NCI-H1105 (cell line): ENCODE measurements at regions not wholly inside any gene's neighbourhood (a gene's known extent, or its start where the extent isn't known, plus 50 kb on each side); places are given as distances from the start of the nearest gene placed in this dataset.
A peak's percentile ranks its signal among the peaks of the same experiment; 100 is the strongest.

Experiments
- DNase-seq: peaks from one replicate; lab custom pipeline; 2025; lab: John Stamatoyannopoulos, UW

DNA sequence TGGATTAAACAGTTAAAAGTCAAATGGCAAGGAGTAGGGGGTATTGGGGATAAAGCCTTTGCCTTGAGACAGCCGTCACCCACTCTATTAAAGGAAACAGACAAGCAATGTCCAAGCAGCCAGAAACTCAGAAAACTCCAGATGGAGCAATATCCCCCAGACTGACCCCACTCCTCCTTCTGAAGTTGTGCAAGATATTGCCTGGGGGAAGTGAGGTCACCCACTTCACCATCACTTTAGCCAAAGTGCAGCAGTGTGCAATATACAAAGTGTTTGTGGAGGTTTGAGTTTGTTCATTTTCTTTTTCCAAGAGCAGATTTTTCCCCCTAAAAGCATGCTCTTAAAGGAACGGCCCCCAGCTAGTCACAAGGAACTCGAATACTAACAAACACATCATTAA, 125.1 kb downstream of the ETS2 start:
- DNase-seq = no peak

DNA sequence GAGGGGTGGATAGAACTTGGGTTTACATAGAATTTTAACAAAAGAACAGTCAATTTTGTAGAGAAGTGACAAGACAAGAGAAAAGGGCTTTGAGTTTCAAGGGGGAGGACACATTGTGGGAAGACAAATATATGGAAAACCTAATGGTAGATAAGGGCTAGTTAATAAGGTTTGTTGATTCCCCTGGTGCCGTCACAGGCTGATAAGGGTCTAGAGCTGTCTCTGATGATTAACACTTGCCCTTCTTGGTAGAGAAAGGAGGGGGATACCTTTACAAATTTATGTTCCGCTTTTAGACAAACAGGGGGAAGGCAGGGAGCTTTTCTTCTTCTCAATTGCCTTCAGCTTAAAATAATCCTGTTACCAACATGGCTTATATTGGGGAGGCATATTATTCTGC, 124.3 kb downstream of the ETS2 start:
- DNase-seq = no peak

DNA sequence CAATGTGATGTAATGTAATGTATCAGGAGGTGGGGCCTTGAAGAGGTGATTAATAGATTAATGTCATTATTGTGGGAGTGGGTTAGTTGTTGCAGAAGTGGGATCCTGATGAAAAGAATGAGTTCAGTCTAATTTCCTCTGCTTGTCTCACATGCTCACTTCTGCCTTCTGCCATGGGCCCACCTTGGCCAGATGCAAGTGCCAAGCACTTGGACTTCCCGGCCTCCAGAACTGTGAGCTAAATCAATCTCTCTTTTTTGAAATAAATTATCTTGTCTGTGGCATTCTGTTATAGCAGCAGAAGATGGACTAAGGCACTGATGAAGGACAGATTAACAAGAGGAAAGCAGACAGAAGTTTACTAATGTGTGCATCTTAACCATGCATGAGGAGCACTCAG, 123.9 kb downstream of the ETS2 start:
- no peak for DNase-seq

DNA sequence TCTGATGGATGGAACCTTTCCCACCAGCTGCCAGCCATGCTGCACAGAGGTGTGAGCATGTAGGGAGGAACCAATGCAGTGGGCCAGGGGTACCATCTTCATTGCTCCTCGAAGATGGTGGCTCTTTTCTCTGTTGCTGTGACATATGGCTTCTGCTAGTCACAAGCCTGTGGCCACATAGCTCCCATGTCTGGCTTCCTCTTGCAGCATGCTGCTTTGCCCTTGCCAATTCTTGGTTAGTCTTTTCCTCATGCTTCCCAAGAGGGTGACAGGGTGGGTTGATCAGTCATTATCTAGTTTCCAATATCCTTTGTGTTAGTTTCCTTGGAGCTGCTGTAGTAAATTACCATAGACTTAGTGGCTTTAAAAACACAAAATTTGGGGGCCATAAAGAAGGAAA, 123.4 kb downstream of the ETS2 start:
- DNase-seq = no peak

DNA sequence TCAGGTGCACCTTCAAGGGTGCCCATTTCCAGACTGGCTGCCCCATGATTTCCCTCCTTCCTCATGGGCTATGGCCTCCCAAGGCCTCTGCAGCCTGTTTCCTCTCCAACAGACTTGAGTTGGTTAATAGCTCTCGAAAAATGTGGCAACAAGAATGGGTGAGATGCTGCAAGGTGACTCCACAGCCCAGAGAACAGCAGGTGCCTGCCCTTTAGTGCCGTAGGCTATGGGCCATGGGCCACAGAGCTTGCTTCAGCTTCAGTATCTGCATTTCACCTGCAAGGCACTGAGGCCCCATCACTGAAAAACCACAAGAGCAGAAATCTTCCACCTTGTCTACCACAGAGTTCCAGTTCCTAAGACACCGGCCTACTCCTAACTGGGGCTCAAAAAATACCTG, 122.0 kb downstream of the ETS2 start:
- DNase-seq = no peak

DNA sequence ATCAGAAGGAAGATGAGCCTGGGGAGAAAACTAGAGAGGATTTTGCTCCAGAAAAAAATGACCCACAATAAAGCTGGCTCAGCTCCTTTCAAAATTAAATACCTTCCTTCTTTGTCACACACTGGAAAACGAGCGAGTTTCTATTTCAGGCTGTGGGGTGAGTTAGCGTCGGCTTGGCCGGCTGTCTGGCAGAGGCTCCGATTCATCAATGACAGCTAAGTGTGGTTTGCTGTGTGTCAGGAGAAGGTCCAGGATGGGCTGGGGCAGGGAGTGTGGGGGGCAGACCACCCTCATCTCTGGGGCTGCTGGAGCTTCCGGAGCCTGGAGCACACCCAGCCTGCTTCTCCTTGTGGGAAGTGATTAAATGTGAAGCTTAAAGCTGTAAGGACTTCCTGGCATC, 120.2 kb downstream of the ETS2 start:
- DNase-seq = no peak

DNA sequence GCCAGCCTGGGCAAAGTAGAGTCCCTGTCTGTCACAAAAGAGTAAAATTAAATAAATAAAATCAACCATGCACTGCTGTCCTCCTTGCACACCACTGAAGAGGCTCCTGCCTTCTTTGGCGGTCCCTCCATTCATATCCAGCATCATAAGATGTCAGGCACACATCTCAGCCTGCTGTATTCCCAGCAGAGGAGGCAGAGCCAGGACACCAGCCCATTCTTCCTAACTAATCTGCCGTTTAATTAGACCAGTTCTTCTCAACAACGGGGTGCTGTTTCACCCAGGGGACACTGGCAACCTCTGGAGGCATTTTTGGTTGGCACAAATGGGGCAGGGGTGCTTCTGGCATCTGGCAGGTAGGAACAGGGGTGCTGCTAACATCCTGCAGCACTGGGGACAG, 119.7 kb downstream of the ETS2 start:
- no peak for DNase-seq

DNA sequence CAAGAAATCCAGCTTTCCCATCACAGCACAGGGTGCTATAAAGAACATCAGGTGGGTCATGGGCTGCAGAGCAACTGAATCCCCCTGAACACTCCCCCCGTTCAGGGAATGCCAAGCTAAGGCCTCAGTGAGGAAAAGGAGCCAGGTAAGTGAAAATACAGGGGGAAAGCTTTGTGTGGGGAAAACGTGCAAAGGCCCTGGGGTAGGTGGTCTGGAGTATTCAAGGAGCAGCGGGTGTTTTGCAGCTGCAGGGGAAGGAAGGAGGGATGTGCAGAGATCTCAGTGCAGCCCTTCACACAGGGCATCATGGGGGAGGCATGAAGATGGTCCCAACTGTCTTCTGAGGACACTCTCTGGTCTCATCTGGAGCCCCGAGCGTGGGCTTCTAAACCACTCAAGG, 119.2 kb downstream of the ETS2 start:
- no peak for DNase-seq

DNA sequence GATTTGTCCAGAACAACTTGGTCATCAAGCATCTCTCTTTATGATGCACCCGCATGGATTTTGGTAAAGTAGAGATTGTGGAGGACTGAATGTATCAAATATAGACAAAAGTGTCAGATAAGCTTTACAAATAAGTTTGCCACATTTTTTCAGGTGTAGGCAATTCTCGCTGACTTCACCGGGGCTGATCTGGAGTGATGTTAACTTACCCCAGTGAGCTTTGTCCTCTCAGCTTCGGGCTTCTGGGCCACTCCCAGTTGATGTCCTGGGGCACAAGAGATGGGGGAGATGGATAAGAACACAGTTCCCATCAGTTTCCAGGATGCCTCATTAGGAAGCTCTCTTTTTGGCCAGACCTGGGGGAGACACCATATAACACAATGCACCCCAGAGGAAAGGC, 117.7 kb downstream of the ETS2 start:
- no peak for DNase-seq

DNA sequence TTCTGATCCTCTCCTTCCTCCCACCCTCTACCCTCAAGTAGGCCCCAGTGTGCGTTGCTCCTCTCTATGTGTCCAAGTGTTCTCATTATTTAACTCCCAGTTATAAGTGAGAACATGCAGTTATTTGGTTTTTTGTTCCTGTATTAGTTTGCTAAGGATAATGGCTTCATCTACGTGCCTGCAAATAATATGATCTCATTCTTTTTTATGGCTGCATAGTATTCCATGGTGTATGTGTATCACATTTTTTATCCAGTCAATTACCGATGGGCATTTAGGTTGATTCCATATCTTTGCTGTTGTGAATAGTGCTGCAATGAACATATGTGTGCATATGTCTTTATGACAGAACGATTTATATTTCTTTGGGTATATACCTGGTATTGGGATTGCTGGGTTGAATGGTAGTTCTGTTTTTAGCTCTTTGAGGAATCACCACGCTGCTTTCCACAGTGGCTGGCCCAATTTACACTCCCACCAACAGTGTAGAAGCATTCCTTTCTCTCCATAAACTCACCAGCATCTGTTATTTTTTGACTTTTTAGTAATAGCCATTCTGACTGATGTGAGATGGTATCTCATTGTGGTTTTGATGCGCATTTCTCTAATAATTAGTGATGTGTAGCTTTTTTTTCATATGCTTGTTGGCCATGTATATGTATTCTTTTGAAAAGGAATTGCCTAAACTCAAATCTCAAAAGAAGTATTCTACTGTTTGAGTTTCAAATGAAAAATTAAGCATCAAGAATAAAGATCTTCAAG, 116.9 kb downstream of the ETS2 start:
- DNase-seq = no peak

DNA sequence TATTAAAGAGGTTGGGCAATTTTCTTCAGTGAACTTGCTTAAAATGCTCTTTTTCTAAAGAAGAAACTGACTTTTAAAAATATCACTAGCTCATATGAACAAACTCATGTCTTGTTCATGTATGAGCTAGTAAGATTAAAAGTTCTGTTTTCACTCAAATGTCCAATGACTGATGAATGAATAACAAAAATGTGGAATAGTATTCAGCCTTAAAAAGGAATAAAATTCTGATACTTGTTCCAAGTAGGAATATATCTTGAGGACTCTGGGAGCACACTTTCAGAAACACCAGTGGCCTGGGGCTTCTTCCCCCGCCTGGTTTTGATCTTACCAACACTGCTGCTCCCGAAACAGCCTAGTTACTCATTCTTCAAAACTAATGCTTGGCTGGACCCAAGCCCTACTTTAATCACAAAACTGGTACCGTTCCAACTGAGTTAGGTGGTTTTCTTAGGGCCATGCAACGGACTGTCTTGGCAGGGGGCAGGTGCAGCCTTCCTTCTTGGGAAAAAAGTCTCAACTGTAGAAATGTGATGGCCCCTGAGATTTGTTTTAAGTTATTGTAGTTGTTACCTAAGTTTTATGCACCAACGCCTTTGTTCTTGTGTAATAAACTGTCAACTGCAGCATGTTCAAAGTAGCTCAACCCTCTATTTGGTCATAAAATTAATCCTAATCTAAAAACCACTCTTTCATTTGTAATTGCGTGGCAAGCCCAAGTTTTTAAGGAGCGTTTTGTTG, 116.0 kb downstream of the ETS2 start:
- DNase-seq = no peak

DNA sequence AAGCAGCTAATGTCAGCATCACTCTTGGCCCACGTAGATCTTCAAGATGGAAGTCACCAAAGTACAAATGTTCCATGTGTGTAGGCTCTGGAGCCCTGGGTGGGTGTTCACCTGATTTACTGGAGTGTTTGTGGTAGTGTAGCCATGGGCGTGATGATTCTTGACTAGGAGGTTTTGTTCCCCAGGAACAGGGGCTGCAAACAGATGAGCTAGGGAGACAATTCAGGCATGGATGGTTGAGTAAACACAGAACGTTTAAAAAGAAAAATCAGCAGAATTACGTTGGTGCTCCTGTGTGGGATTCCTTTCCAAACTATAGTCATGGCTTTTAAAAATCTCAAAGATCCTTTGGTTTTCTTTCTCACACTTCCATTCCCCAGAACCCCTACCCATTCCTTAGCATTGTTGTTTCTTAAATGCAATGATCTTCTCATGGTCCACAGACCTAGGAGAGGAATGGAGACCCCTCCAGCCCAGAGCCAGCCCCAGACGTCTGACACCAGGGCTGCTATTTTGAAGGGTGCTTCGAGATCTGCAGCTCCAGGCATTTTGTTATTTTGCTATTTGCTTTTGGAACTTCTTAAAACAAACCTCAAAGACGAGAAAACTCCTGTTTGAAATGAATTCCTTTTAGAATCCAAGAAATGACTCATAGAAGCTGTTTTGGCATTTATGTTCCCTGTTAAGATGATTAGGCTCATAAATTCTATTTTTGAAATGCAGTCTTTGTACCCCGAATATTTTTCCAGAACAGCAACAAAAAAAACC, 115.1 kb downstream of the ETS2 start:
- no peak for DNase-seq

DNA sequence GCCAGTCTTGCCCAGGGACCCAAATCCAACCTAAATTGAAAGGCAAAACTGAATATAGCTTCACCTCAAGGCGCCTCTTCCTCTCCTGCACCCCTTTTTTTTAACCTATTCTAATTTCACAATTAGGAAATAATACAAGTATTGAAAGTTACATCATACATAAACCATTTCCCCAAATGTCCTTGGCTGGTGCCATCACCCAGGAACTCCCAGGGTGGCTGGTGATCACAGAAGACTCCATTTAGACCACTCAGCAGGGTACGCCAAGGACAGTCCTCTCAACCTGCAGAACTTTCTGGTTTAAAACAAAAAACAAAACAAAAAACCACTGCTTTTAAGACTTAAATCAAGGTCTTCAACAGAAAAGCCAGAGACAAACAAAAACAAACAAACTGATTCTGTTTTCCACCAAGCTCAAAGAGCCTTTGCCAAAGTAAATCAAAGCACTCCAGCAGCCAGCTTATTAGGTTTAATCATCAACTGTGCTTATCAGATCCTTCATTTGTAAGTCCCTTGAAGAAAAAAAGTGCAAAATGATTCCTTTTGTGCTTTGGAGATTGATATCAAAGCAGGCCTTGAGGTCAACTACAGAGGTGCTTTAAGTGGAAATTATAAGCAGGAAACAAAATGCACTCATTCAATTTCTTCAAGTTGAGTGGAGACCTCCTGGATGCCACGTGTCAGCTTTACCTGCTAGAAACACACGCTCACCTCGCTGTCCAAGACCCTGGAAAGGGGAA, 113.0 kb downstream of the ETS2 start:
- no peak for DNase-seq

DNA sequence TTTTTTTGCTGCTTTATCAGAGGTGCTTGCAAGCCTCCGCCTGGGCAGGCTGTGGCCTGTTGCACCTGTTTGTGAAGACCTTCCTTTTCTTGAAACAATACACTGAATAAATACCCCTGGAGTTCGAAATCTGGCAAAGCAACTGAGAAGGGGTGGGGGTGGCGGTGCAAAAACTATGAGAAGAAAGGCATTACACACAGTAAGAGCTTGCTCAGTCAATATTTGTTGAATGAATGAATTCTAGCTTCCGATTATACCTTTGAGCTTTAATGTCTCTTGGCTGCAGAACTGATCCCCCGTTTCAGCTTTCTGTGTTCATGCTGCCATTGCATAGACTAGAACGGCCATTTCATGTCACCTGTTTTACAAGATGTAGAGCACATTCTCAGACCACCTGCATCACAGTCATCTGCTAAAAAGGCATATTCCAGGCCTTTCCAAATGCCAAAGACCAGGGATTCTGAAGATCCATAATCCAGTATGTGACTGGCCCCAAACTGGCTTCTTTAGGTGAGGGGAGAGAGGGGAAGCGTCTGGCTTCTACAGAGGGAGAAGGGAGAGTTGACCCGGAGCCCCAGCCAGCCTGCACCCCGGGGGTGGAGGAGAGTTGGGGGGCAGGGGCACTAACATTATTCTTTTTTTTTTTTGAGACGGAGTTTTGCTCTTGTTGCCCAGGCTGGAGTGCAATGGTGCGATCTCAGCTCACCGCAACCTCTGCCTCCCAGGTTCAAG, 111.5 kb downstream of the ETS2 start:
- DNase-seq = peak; percentile 79

DNA sequence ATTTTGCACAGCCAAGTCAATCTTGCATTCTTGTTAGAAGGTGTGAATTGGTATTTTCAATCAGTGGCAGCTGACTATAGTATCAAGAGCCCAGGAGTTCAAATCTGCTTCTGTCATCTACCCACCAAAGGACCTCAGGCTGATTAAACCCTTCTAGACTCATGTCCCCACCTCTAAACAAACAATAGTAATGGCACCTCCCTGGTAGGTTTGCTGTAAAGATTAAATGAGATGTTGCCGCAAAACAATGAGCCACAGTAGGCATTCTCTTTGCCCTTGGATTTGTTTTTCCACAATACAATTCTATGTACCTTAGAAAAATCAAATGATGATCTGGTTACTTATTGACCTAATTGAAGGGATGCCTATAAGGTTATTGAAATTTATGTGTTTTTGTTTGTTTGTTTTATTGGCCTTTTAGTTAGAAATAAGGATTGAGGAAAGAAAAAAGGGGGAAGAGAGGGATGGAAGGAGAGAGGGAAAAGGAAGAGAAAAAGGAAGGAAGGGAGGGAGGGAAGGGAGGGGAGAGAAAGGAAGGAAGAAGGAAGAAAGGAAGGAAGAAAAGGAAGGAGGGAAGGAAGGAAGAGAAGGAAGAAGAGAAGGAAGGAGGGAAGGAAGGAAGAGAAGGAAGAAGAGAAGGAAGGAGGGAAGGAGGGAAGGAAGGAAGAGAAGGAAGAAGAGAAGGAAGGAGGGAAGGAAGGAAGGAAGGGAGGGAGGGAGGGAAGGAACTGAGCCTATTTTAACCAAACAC, 110.7 kb downstream of the ETS2 start:
- DNase-seq = no peak

DNA sequence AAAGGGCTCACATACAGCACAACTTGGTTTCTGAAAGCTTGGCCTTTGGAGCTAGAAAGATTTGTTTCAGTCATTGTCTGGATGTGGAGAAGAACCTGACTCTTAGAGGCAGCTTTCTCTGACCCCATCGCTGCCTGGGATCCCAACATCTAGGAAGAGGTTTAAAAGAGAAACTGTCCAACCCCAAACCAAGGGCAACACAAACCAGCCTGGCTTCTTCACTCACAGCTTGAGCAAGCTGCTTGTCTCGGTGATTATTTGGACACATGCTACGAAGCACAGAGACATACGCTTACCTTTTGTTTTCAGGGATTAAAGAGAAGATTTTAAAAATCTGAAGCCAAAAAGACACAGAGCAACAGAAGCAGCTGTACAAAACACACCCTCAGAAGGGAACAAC, 109.8 kb downstream of the ETS2 start:
- no peak for DNase-seq

DNA sequence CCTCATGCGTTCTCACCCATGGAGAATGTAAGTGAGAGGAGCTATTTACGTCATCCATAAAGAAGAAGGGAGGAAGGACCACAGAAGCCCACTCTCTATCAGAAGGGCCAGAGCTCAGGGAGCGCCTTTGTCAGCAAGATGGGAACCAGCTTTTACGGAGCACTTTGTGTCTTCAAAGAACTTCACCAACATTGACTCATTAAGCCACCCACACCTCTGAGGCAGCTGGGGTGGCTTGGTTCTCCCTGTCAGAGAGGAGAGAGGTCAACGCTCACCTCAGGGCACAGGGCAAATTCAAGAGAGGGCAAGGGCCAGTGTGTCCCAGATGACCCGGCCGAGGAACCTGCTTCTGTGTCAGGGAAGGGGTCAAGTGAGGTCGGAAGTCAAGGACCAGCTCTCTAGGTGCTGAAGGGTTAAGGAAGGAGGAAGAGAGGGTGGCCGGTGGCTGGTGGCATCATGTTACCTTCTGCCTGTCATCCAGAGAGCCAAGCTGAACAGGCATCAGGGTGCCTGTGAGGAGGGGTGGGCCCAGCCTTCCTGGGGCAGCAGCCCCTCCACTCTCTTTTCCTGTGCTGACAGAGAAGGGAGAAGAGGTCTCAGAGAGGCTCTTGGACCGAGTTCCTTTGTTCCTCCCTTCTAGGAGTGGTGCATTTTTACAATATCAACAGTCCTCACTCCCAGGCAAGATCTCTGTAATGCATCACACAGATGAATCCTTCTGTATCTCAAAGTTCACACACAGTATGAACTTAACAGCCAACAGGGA, 109.0 kb downstream of the ETS2 start:
- no peak for DNase-seq

DNA sequence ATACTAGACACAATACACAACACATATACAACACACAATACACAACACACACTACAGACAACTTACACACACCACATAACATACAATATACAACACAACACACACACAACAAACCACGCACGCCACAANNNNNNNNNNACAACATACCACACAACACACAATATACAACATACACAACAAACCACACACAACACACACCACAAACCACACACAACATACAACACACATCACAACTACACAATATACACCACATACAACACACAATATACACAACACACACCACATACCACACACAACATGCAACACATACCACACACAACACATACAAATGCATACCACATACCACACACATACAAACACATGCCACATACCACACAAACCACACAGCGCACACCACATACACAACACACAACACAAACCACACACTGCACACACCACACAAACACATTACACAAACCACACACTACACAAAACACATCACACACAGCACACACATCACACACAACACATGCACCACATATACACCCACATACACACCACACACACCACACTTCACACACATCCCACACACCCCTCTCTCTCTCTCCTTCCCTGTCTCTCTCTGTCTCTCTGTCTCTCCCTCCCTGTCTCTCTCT, 108.3 kb downstream of the ETS2 start:
- DNase-seq = no peak

DNA sequence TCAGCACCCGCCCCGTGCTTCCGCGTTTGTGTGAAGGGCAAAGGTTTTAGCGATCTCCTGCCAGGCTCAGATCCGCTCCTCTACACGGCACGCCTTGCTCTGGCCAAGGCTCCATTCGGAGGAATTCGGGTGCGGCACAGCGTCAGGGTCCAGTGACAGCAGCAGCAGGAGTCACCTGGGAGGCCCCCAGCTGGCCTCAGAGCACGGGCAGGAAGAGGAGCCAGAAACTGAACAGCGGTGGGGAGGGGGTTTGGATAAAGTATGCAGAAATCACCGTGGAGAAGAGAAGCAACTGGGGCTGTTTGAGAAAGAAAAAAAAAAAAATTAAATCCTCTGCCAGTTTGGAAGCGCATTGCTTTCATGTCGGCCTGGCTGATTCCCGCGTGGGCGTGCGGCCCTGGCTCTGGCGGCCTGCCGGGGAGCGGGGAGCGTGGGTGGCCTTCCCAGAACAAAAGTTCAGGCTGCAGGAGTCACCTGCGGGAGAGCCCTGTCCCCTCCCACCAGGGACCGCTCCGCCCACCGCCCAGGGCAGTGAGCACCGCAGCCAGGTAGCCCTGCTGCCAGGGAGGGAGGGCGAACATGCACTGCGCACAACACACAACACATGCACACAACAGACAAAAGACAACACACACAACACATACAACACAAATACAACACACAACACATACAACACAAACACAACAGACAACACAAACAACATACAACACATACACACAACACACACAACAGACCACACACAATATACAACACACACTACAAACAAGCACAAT, 107.6 kb downstream of the ETS2 start:
- DNase-seq = no peak
